SK-N-SH treated with all-trans-retinoic acid at 6 μM for 48 hours (cell line): ENCODE measurements at regions not wholly inside any gene's neighbourhood (a gene's known extent, or its start where the extent isn't known, plus 50 kb on each side); places are given as distances from the start of the nearest gene placed in this dataset.

Source experiments
- CREB5 ChIP-seq: fragments of 250-450 bp; sonication (Bioruptor Pico); IDR thresholded peaks from 2 replicates; pipeline ENCODE4 v1.5.1; 2020; ENCODE audit warnings: low read depth, mild to moderate bottlenecking, moderate library complexity
- CSDC2 ChIP-seq: fragments of 250-450 bp; sonication (Bioruptor Pico); IDR thresholded peaks from 2 replicates; pipeline ENCODE4 v1.5.0; 2020; ENCODE audit warnings: mild to moderate bottlenecking, moderate library complexity
- GLIS3 ChIP-seq: fragments of 250-450 bp; sonication (Bioruptor Pico); IDR thresholded peaks from 2 replicates; pipeline ENCODE4 v1.5.0; 2020; ENCODE audit warnings: mild to moderate bottlenecking, moderate library complexity
- ISL1 ChIP-seq: fragments of 250-450 bp; sonication (Bioruptor Pico); IDR thresholded peaks from 2 replicates; pipeline ENCODE4 v2.1.2; 2022; ENCODE audit warnings: mild to moderate bottlenecking, moderate library complexity
- OSR1 ChIP-seq: fragments of 250-450 bp; sonication (Bioruptor Pico); IDR thresholded peaks from 2 replicates; pipeline ENCODE4 v1.8.0; 2022; ENCODE audit warnings: moderate library complexity, mild to moderate bottlenecking, inconsistent platforms
- PATZ1 ChIP-seq: fragments of 250-450 bp; sonication (Bioruptor Pico); IDR thresholded peaks from 2 replicates; pipeline ENCODE4 v1.8.0; 2020; ENCODE audit warnings: mild to moderate bottlenecking, moderate library complexity, borderline replicate concordance
- PPARA ChIP-seq: fragments of 250-450 bp; sonication (Bioruptor Pico); IDR thresholded peaks from 2 replicates; pipeline ENCODE4 v1.5.0; 2020; ENCODE audit warnings: mild to moderate bottlenecking, borderline replicate concordance
- RARB ChIP-seq: fragments of 250-450 bp; sonication (Bioruptor Pico); IDR thresholded peaks from 2 replicates; pipeline ENCODE4 v1.8.0; 2021; ENCODE audit warnings: mild to moderate bottlenecking, moderate library complexity
- TSHZ2 ChIP-seq: fragments of 250-450 bp; sonication (Bioruptor Pico); IDR thresholded peaks from 2 replicates; pipeline ENCODE4 v1.5.0; 2020; ENCODE audit warnings: mild to moderate bottlenecking, moderate library complexity
- ZFP3 ChIP-seq: fragments of 250-450 bp; sonication (Bioruptor Pico); IDR thresholded peaks from 2 replicates; pipeline ENCODE4 v1.5.0; 2020; ENCODE audit warnings: mild to moderate bottlenecking, moderate library complexity
- ZFP30 ChIP-seq: fragments of 450-650 bp; formaldehyde crosslinking; IDR thresholded peaks from 2 replicates; pipeline ENCODE4 v1.5.0; 2022; ENCODE audit warnings: mild to moderate bottlenecking, moderate library complexity
- ZNF70 ChIP-seq: fragments of 450-650 bp; formaldehyde crosslinking; IDR thresholded peaks from 2 replicates; pipeline ENCODE4 v1.5.0; 2020; ENCODE audit warnings: mild to moderate bottlenecking, moderate library complexity

- TF ChIP-seq ZNF70 (CRISPR knock-in tag) = no peak
- TF ChIP-seq GLIS3 (CRISPR knock-in tag) = no peak
- TF ChIP-seq PATZ1 (CRISPR knock-in tag) = no peak
- no peak for TF ChIP-seq TSHZ2 (CRISPR knock-in tag)
- no peak for TF ChIP-seq ISL1 (CRISPR knock-in tag)
- no peak for TF ChIP-seq CREB5 (CRISPR knock-in tag)
- no peak for TF ChIP-seq ZFP30 (CRISPR knock-in tag)
- no peak for TF ChIP-seq ZFP3
- TF ChIP-seq RARB (CRISPR knock-in tag) = no peak
- no peak for TF ChIP-seq PPARA (CRISPR knock-in tag)
- TF ChIP-seq OSR1 (CRISPR knock-in tag) = no peak
- TF ChIP-seq CSDC2 (CRISPR knock-in tag) = no peak
These were observed 279.4 kb downstream of the NKX6-1 start for GRCh38 chr4:84219656-84220055.
